ENCODE measurements at regions not wholly inside any gene's neighbourhood (a gene's known extent, or its start where the extent isn't known, plus 50 kb on each side); places are given as distances from the start of the nearest gene placed in this dataset.

DNA sequence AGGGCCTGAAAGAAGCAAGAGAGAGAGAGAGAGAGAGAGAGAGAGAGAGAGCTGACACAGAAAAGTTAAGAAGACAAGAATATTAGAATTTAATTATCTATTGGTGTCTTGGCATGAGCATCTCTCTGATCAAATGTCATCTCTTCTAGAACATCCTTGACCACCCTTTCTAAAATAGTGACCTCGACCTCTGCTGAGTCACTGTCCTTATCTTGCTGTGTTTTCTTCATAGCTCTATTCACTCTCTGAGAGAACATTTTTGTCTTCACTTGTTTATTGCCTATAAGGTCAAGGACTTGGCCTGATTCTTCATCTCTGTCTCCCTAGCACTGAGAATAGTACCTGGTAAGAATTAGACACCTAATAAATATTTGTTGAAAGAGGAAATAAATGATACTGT is 383.8 kb upstream of the RPS23 start:
- no peak overlapping the region for H3K4me3 ChIP-seq (ENCODE audit: low read depth in 1 of 3, low read length in 3 of 3)
- 74% methylated on average over 1 of the region's 1 CpG for WGBS
- H3K4me1 ChIP-seq (ENCODE audit: control insufficient read depth in 4 of 4, insufficient read depth in 4 of 4, low read length in 3 of 4), result no peaks in the 10 kb centered on the region
- H3K27ac ChIP-seq (ENCODE audit: low read depth in 1 of 2, low read length in 2 of 2), result no peak overlapping the region
- no peak for TF ChIP-seq RXRA (IDR thresholded peaks at IDR 0.05)
- TF ChIP-seq, protein P1, sequence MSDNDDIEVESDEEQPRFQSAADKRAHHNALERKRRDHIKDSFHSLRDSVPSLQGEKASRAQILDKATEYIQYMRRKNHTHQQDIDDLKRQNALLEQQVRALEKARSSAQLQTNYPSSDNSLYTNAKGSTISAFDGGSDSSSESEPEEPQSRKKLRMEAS (IDR thresholded peaks at IDR 0.05), result no peak
- no peak for TF ChIP-seq HNF4G (IDR thresholded peaks at IDR 0.05)
- TF ChIP-seq HNF4A (conservative IDR thresholded peaks at IDR 0.05), result no peak
- TF ChIP-seq, protein P2, sequence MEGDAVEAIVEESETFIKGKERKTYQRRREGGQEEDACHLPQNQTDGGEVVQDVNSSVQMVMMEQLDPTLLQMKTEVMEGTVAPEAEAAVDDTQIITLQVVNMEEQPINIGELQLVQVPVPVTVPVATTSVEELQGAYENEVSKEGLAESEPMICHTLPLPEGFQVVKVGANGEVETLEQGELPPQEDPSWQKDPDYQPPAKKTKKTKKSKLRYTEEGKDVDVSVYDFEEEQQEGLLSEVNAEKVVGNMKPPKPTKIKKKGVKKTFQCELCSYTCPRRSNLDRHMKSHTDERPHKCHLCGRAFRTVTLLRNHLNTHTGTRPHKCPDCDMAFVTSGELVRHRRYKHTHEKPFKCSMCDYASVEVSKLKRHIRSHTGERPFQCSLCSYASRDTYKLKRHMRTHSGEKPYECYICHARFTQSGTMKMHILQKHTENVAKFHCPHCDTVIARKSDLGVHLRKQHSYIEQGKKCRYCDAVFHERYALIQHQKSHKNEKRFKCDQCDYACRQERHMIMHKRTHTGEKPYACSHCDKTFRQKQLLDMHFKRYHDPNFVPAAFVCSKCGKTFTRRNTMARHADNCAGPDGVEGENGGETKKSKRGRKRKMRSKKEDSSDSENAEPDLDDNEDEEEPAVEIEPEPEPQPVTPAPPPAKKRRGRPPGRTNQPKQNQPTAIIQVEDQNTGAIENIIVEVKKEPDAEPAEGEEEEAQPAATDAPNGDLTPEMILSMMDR (IDR thresholded peaks at IDR 0.05; ENCODE audit: low read depth, low read length, missing input control), result no peak
- no peak for TF ChIP-seq TAF1 (conservative IDR thresholded peaks at IDR 0.05)
- no peak for TF ChIP-seq FOXA1 (IDR thresholded peaks at IDR 0.05)
- no peak for TF ChIP-seq RAD21 (IDR thresholded peaks at IDR 0.05)
- no peak for TF ChIP-seq YY1 (IDR thresholded peaks at IDR 0.05)
- no peak for TF ChIP-seq SP1 (IDR thresholded peaks at IDR 0.05)
- TF ChIP-seq, protein P3, sequence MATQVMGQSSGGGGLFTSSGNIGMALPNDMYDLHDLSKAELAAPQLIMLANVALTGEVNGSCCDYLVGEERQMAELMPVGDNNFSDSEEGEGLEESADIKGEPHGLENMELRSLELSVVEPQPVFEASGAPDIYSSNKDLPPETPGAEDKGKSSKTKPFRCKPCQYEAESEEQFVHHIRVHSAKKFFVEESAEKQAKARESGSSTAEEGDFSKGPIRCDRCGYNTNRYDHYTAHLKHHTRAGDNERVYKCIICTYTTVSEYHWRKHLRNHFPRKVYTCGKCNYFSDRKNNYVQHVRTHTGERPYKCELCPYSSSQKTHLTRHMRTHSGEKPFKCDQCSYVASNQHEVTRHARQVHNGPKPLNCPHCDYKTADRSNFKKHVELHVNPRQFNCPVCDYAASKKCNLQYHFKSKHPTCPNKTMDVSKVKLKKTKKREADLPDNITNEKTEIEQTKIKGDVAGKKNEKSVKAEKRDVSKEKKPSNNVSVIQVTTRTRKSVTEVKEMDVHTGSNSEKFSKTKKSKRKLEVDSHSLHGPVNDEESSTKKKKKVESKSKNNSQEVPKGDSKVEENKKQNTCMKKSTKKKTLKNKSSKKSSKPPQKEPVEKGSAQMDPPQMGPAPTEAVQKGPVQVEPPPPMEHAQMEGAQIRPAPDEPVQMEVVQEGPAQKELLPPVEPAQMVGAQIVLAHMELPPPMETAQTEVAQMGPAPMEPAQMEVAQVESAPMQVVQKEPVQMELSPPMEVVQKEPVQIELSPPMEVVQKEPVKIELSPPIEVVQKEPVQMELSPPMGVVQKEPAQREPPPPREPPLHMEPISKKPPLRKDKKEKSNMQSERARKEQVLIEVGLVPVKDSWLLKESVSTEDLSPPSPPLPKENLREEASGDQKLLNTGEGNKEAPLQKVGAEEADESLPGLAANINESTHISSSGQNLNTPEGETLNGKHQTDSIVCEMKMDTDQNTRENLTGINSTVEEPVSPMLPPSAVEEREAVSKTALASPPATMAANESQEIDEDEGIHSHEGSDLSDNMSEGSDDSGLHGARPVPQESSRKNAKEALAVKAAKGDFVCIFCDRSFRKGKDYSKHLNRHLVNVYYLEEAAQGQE (IDR thresholded peaks at IDR 0.05), result no peak
- TF ChIP-seq JUND (IDR thresholded peaks at IDR 0.05), result no peak
- TF ChIP-seq, protein P4, sequence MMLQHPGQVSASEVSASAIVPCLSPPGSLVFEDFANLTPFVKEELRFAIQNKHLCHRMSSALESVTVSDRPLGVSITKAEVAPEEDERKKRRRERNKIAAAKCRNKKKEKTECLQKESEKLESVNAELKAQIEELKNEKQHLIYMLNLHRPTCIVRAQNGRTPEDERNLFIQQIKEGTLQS (IDR thresholded peaks at IDR 0.05), result no peak
- no peak for TF ChIP-seq GABPA (IDR thresholded peaks at IDR 0.05 in 1 of 2, conservative IDR thresholded peaks at IDR 0.05 in 1 of 2)
- TF ChIP-seq, protein P5, sequence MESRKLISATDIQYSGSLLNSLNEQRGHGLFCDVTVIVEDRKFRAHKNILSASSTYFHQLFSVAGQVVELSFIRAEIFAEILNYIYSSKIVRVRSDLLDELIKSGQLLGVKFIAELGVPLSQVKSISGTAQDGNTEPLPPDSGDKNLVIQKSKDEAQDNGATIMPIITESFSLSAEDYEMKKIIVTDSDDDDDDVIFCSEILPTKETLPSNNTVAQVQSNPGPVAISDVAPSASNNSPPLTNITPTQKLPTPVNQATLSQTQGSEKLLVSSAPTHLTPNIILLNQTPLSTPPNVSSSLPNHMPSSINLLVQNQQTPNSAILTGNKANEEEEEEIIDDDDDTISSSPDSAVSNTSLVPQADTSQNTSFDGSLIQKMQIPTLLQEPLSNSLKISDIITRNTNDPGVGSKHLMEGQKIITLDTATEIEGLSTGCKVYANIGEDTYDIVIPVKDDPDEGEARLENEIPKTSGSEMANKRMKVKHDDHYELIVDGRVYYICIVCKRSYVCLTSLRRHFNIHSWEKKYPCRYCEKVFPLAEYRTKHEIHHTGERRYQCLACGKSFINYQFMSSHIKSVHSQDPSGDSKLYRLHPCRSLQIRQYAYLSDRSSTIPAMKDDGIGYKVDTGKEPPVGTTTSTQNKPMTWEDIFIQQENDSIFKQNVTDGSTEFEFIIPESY (IDR thresholded peaks at IDR 0.05), result no peak
- TF ChIP-seq EGR1 (IDR thresholded peaks at IDR 0.05; ENCODE audit: low read depth in 2 of 2), result no peak
- TF ChIP-seq FOXA2 (IDR thresholded peaks at IDR 0.05), result no peak
- H3K9ac ChIP-seq (ENCODE audit: low read depth in 1 of 2, low read length in 2 of 2), result no peak overlapping the region
- H3K36me3 ChIP-seq (ENCODE audit: control insufficient read depth in 4 of 4, insufficient read depth in 3 of 4, low read depth in 1 of 4, low read length in 3 of 4), result no peaks in the 10 kb centered on the region
- no peaks in the 10 kb centered on the region for H3K27me3 ChIP-seq (ENCODE audit: control insufficient read depth in 4 of 4, insufficient read depth in 4 of 4, low read length in 3 of 4)
- H3K9me3 ChIP-seq (ENCODE audit: control insufficient read depth in 4 of 4, low read length in 3 of 4), result no peaks in the 10 kb centered on the region
- DNase-seq (ENCODE audit: low spot score), result no peak

DNA sequence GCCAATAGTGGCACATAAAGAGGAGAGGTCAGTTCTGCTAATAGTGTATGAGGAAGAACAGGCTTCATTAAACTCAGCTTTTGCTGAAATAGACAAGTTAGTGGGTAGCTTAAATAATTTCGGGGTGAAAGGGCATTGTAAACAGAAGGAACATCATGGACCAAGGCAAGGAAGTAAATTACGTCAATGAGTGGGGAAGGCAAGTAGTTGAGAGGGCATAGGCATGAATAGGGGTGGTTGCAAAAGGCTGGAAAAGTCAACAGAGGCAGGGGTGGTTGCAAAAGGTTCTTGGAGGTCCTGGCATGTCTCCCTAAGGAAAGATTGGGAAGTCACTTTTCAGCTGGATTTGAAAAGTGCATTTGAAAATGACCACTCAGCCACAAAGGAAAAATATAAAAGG is 383.3 kb upstream of the RPS23 start:
- Histone ChIP-seq H3K27me3 (ENCODE audit: control insufficient read depth in 4 of 4, insufficient read depth in 4 of 4, low read length in 3 of 4) (no peaks in the 10 kb centered on the region), H3K4me3 (ENCODE audit: low read depth in 1 of 3, low read length in 3 of 3) (no peak overlapping the region), H3K36me3 (ENCODE audit: control insufficient read depth in 4 of 4, insufficient read depth in 3 of 4, low read depth in 1 of 4, low read length in 3 of 4) (no peaks in the 10 kb centered on the region), H3K27ac (ENCODE audit: low read depth in 1 of 2, low read length in 2 of 2) (no peak overlapping the region), H3K9me3 (ENCODE audit: control insufficient read depth in 4 of 4, low read length in 3 of 4) (no peaks in the 10 kb centered on the region), H3K9ac (ENCODE audit: low read depth in 1 of 2, low read length in 2 of 2) (no peak overlapping the region), H3K4me1 (ENCODE audit: control insufficient read depth in 4 of 4, insufficient read depth in 4 of 4, low read length in 3 of 4) (no peaks in the 10 kb centered on the region)
- no peak for DNase-seq (ENCODE audit: low spot score)
- 79% methylated on average over 2 of the region's 2 CpGs for WGBS
- TF ChIP-seq FOXA1 (IDR thresholded peaks at IDR 0.05) (no peak), GABPA (IDR thresholded peaks at IDR 0.05 in 1 of 2, conservative IDR thresholded peaks at IDR 0.05 in 1 of 2) (no peak), HNF4A (conservative IDR thresholded peaks at IDR 0.05) (no peak), NR2F2 (IDR thresholded peaks at IDR 0.05) (no peak), RXRA (IDR thresholded peaks at IDR 0.05) (no peak), RAD21 (IDR thresholded peaks at IDR 0.05) (no peak)
- TF ChIP-seq, protein P3 (IDR thresholded peaks at IDR 0.05), result no peak
- TF ChIP-seq, protein P4 (IDR thresholded peaks at IDR 0.05), result no peak
- TF ChIP-seq, protein P2 (IDR thresholded peaks at IDR 0.05; ENCODE audit: low read depth, low read length, missing input control), result no peak
